NCI-H1694 (cell line): ENCODE measurements at regions not wholly inside any gene's neighbourhood (a gene's known extent, or its start where the extent isn't known, plus 50 kb on each side); places are given as distances from the start of the nearest gene placed in this dataset.
"Not testable (repeated sequence)": the region's sequence is repeated elsewhere in the genome, so short reads cannot be mapped to it uniquely, and the experiment has no call there.

Source experiments
- DNase-seq: peaks from one replicate; lab custom pipeline; 2025; lab: John Stamatoyannopoulos, UW

DNA sequence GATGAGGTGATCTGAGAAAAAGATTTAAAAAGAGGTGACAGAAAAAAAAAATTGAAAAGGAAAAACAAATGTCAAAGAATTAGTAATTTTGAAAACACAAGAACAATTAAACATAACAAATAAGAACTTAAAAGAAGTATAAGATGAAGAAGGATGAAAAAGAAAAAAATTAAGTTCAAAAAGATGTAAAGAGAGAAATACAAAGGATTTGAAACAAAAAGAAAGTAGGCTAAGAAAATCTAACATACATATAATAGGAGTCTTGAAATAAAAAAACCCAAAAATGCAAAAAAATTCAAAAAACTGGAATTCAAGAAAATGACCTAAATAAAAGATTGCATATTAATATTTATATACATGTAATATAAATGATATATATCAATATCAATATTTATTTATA lies 949.2 kb downstream of the MCTP2 start:
- no peak for DNase-seq

DNA sequence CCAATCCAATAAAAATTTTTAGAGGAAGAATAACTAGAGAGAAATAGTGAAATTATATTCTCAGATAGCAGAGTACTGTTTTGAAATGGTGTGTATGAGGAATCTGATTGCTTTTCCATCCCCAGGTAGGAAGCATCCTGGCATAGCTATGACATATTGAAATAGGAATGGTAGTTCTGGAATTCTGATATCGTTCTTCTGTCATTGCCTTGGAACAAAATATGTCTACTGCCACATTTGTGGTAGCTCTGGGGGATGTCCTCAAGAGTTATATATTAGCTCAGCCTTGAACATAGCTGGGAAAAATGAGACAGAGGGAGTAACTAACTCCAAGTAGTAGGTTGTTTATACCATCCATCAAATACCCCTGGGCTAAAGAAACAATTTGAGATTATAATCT lies 950.7 kb downstream of the MCTP2 start:
- DNase-seq = no peak

DNA sequence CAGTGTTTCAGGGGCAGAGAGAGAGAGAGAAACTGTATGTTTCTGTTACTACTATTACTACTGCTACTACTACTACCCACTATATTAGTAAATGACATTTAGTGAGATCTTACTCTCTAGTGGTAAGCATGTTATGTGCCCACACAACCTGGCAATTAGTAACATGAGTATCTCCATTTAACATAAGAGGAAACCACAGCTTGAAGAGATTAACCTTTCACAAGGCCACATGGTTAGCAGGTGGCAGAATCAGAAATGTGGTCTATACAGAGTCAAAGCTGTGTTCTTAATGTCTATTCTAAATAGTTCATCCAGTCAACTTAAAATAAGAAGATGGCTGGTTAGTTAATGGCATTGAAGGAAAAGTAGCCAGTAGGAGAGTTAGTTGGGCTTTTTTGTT lies 961.6 kb downstream of the MCTP2 start:
- DNase-seq = no peak

DNA sequence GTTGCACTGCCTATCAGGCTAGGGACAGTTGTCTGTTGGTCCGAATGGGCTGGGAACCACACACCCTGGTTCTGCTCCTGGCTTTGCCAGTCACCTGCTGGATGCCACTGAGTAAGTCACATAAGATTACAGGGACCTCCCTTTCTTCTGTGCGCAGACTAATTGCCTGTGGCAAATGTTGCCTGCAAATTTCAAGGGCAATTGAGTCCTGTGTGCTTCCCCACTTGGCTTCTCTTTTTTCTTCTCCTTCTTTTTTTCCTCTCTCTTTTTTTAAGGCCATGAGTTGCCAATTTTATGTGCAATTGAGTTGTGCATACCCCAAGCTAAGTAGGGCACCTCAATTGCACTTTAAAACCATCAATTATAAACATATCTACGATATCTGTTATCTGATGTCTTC lies 963.4 kb downstream of the MCTP2 start:
- DNase-seq = no peak

DNA sequence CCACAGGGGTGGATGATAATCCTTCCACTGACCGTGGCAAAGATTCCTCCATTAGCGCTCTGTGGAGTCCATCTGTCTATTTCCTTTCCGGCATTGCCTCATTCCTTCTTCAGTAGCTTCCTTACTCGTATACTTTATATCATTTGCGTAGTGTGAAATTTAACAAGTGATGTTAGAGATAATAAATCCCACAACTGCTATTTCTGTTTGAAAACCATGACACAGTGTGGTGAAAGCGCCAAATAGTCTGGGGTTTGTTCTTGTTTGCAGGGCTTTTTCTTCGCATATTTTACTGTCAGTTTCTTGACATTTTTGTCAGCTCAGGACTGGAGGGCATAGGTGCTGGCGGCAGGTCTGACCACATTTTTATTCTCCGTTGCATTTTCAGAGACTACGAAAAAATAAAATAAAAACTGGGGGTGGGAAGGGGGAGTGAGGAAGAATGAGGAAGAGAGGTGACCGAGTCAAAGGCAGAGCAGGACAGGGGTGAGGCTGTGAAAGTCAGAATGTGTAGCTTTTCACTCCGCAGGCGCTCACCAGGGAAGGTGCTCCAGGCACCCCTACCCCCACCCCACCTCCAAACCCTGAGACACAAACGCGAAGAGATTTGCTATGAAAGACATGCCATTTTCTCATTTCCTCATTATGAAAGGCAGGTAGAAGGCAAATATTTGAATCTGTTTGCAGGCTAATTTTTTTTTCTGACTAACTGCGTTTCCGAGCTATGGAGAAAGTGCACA lies 965.0 kb downstream of the MCTP2 start:
- no peak for DNase-seq

DNA sequence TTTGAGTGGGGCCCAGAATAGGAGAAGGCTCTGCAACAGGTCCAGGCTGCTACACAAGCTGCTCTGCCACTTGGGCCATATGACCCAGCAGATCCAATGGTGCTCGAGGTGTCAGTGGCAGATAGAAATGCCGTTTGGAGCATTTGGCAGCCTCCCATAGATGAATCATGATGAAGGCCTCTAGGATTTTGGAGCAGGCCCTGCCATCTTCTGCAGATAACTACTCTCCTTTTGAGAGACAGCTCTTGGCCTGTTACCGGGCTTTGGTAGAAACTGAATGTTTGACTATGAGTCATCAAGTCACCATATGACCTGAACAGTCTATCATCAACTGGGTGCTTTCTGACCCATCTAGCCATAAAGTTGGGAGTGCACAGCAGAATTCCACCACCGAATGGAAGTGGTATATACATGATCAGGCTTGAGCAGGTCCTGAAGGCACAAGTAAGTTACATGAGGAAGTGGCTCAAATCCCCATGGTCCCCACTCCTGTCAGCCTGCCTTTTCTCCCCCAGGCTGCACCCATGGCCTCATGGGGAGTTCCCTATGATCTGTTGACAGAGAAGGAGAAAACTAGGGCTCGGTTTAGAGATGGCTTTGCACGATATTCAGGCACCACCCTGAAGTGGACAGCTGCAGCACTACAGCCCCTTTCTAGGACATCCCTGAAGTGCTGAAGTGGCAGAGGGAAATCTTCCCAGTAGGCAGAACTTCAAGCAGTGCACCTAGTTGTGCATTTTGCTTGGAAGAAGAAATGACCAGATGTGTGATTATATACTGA lies 971.4 kb downstream of the MCTP2 start:
- DNase-seq = no peak

DNA sequence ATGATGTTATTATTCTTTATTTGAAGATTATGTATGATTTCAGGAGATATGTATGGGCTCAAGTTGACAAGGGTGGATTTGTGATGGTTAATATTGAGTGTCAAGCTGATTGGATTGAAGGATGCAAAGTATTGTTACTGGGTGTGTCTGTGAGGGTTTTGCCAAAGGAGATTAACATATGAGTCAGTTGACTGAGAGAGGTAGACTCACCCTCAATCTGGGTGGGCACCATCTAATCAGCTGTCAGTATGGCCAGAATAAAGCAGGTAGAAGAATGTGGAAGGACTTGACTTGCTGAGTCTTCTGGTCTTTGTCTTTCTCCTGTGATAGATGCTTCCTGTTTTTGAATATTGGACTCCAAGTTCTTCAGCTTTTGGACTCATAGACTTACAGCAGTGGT lies 973.7 kb downstream of the MCTP2 start:
- no peak for DNase-seq

DNA sequence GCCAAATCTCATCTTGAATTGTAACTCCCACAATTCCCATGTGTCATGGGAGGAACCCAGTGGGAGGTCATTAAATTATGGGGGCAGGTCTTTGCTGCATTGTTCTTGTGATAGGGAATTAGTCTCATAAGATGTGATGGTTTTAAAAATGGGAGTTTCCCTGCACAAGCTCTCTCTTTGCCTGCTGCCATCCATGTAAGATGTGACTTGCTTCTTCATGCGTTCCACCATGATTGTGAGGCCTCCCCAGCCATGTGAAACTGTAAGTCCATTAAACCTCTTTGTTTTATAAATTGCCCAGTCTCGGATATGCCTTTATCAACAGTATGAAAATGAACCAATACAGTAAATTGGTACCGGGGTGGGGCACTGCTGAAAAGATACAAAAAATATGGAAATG lies 974.5 kb downstream of the MCTP2 start:
- DNase-seq = not testable (repeated sequence)

DNA sequence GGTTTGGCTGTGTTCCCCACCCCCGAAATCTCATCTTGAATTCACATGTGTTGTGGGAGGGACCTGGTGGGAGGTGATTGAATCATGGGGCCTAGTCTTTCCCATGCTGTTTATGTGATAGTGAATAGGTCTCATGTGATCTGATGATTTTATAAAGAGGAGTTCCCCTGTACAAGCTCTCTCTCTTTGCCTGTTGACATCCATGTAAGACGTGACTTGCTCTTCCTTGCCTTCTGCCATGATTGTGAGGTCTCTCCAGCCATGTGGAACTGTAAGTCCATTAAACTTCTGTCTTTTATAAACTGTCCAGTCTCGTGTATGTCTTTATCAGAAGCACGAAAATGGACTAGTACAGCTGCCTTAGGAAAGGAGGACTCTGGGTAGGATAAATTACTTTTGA lies 976.7 kb downstream of the MCTP2 start:
- DNase-seq = no peak

DNA sequence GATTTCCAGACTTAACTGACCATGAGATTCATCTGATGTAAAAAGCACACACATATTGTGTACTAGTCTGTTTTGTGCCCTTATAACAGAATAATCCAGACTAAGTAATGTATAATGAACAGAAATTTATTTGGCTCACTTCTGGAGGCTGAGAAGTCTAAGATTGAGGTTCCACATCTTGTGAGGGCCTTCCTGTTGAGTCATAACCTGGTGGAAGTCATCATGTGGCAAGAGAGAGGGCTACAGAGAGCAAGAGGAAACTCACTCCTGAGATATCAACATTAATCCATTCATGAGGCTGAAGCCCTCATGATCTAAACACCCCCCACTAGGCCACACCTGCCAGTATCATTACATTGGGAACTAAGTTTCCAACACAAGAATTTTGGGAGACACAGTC lies 977.6 kb downstream of the MCTP2 start:
- no peak for DNase-seq

DNA sequence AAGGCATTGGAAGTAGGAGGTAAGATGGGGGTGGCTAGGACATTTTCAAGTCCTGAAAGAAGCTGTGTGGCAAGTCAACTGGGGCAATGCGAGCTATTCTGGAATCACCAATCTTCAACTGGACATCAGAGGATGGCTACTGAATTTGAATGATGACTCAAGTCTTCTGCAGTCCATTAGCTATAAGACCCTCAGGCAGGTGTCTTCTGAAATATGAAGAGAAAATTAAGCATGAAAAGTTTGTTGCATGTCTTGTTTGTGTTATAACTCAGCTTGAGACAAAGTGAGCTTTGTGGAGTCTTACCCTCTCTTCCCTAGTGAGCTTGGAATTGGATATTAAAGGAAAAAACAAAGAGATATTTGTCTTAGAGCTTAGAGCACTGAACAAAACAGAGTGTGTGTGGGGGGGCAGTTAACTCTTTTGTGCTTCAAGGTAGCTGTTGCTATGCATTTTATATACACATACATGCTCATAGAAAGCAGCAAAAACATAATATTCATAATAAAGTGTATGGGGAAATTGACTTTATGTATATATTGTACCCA lies 979.1 kb downstream of the MCTP2 start:
- no peak for DNase-seq

DNA sequence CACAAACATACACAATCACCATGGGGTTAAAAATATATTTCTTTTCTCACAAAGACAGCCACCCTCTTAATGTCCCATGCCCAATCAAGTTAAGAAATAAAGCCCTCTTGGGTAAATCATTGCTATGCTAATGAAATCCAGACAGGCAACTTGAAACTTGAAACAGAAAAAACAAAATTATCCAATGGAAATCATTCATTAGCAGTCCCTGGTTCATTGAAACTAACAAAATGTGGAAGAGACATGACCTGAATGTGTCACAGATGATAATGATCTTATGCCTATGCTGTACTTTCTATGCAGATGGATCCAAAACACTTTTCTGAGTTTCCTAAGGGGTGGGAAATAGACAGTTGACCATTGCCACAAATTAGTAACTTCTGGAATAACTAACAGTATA lies 983.7 kb downstream of the MCTP2 start:
- DNase-seq = no peak

DNA sequence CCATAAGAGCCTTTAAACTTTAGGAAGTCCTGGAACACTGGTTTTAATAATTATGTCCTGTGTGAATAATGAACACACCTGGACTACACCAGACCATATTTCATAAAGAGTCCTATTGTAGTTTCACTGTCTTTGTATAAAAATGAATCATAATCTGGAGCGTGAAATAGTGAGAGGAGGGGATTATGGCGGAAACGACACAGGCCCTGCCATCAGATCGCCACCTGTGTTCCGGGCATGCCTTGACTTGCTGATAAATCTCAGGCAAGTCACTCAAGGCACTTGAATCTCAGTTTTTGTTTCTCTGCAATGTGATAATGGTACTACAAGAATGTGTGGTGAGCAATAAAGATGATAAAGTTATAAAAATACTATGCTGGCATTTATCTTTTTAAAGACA lies 995.5 kb downstream of the MCTP2 start:
- no peak for DNase-seq

DNA sequence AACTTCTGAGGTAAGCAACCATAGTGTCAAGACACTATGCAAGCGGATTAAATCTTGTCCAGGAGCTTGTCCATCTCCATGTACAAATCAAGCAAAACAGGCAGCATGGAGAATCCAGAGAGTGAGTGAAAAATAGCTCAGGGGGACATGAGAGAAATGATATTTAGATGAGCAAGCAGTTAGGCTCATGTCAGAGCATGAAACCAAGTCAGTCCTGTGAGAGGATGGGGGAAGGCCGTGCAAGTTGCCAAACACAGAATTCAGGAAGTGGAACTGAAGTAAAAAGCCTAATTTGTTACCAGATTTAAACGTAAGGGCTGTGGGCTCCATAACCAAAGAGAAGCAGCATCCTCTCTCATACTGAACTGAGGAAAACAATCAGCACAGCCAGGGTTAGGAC lies 995.9 kb downstream of the MCTP2 start:
- no peak for DNase-seq

DNA sequence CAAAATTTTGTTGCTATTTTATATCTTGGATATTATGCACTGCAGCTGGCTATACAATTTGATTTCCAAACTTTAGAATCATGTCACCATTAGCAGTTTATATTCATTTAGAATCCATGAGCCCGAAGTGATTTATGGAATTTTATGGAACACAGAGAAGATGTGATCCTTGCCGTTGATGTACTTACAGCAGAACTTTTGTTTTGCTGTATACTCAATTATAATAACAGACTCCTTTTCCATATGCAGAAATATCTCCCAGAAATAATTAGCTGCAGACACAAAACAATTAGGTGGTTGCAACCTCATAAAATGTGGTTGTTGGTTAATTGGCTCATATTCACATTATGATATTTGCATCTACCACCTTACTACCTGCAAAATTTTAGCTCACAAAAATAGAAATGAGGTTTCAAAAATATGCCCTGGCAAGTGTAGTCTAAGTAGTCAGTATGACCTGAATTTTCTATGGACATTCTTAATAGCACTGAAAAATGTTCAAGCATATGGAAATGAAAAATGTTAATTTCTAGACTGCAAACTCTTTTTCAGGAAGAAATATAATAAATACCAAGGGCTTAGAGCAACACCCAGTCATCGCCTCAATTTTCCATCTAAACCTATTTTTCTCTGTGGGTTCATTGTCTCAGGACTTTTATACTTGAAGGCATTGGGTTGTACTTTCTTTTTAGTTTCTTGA lies 997.6 kb downstream of the MCTP2 start:
- no peak for DNase-seq

DNA sequence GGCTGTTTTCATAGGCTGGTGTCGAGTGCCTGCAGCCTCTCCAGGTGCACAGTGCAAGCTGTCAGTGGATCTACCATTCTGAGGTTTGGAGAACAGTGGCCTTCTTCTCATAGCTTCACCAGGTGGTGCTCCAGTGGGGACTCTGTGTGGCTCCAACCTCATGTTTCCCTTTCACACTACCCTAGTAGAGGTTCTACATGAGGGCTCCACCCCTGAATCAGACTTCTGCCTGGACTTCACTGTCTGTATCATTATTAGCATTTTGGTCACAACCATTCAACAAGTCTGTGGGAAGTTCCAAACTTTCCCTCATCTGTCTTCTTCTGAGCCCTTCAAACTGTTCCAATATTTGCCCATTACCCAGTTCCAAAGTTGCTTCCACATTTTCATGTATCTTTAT lies 1003.7 kb downstream of the MCTP2 start:
- no peak for DNase-seq

DNA sequence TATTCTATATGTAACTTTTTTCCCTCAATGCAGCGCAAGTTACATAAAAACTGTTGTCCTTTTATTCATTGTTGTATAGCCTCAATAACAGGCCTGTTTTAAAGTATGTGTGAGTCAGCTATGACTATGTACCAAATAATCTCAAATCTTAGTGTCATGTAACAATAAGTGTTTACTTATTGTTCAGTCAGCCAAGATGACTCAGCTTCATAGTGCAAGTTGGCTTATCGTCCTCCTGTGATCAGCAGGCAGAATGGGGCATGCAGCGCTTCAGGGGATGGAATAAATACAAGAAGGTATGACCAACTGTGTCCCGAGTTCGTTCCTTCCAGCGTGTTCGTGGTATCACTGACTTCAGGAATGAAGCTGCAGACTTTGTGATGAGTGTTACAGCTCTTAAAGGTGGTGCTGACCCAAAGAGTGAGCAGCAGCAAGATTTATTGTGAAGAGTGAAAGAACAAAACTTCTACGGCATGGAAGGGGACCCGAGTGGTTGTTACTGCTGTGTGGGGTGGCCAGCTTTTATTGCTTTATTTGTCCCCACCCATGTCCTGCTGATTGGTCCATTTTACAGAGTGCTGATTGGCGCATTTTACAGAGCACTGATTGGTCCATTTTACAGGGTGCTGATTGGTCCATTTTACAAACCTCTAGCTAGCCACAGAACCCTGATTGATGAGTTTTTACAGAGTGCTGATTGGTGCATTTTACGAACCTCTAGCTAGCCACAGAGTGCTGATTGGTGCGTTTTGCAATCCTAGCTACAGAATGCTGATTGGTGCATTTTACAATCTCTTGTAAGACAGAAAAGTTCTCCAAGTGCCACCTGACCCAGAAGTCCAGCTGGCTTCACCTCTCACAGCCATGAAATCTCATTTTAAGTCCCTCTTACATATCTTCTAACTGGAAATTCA lies 1016.0 kb downstream of the MCTP2 start:
- DNase-seq = no peak

DNA sequence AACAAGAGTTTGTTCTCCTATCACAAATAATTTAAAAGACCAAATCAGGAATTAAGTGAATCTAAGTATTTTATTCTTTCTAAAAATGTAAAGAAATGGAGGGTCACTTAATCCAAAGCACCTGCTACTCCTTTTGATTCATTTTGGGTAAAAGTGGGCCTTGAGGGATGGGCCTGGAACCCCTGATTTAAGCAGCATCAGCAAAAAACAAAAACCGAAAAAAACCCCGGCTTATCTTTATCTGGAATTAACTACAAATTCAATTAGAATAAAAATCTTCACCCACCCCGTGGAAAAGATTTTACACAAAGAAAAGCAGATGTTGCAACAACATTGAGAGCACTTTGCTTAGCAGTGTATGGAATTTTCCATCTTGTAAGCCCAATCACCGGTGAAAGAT lies 1018.2 kb downstream of the MCTP2 start:
- no peak for DNase-seq

DNA sequence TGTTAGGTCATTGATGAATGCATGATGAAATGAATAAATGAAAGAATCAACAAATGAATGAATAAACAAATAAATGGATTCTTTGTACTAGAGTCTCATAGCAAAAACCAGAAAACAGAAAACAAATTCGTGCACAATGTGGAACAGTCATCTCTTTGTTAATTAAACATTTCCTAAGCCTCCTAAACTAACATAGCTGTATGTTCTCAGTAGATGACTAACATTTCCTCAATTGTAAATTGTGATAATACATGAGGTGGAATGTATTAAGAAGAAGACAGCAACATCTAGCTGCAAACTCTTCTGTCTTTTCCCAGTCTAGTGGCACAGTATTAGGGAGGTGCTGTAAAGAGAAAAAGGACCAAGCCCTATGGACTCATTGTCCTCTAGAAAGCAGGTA lies 1021.0 kb downstream of the MCTP2 start:
- DNase-seq = no peak

DNA sequence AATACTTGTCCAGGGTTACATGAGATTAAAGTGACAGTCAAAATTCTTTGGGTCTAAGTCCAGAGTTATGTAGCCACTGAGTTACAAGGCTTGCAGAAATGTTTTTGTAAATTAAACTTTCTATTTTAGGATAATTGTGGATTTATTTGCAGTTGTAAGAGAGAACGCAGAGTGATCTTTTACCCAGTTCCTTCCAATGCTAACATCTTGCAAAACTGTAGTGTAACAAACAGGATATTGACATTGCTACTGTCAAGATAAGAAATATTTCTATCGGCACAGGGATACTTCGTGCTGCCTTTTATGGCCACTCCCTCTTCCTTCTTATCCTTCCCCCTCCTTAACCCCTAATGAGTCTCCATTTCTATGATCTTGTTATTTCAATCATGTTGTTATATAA lies 1022.9 kb downstream of the MCTP2 start:
- no peak for DNase-seq

DNA sequence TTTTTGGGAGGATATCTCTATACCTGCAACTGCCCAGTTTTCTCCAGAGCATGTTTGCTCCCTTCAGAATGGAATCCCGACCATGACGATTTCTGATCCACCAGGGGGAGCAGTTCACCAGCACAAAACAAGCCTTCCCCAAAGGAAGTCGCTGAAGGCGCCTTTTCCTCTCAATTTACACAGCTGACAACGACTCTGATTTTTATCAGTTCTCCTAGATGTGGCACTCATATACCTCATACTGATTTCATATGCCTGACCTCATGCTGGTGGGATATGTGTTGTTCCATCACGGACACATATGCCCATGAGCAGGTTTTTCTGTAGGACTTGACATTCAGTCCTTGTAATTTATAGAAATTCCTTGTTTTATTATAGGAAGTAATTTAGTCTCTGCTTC lies 1028.2 kb downstream of the MCTP2 start:
- no peak for DNase-seq

DNA sequence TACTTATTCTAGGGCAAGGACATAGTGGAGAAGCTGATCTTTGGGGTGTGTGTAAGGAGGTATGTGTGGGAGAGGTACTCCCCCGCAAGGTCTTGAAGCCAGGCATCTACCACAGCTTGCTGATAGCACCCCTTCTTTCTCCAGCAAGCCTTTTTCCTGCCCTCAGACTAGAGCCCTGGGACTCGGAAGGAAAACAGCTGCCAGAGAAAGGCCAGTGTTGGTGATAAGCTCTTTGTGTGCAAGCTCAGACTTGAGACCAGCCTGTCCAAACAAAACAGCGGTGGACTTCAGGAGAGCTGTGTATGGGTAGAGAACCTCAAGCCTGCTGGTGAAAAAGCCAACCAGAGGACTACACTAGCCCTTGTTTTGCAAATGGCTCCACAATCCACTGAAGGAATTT lies 1028.6 kb downstream of the MCTP2 start:
- no peak for DNase-seq
